Sigmoid colon (tissue), 6 donors: ENCODE measurements at regions not wholly inside any gene's neighbourhood (a gene's known extent, or its start where the extent isn't known, plus 50 kb on each side); places are given as distances from the start of the nearest gene placed in this dataset.

Source experiments
- DNase-seq: peaks from one replicate; pipeline ENCODE4 v3.0.0-alpha.2; 2019
- H3K27ac ChIP-seq, 4 donors: fragments of 200-600 bp; sonication (generic); one replicate each; pipeline ENCODE4 v1.5.1; 2016 to 2019; ENCODE audit warnings: mild to moderate bottlenecking in 1 of 4
- H3K27me3 ChIP-seq, 3 donors: fragments of 200-600 bp; sonication (generic); one replicate each; pipeline ENCODE4 v1.5.1; 2019; ENCODE audit warnings: mild to moderate bottlenecking in 1 of 3
- H3K36me3 ChIP-seq, 4 donors: fragments of 200-600 bp; sonication (generic); one replicate each; pipeline ENCODE4 v1.5.1; 2016 to 2019
- H3K4me1 ChIP-seq, 4 donors: fragments of 200-600 bp; sonication (generic); one replicate each; pipeline ENCODE4 v1.5.1; 2017 to 2019
- H3K4me3 ChIP-seq, 4 donors: fragments of 200-600 bp; sonication (generic); one replicate each; pipeline ENCODE4 v1.5.1; 2017 to 2019; ENCODE audit warnings: mild to moderate bottlenecking in 2 of 4, moderate library complexity in 1 of 4
- H3K9me3 ChIP-seq, 4 donors: fragments of 200-600 bp in 3 of 4; sonication (generic) in 3 of 4; one replicate each; pipeline versions ENCODE4 v1.5.1 to v1.6.1; 2013 to 2019
- CTCF ChIP-seq, 4 experiments: fragments of 450-650 bp in 3 of 4; fragments of 200-600 bp in 1 of 4; IDR thresholded peaks; one replicate each; pipeline ENCODE4 v1.5.1; 2016 to 2019; ENCODE audit warnings: antibody characterized with exemption in 4 of 4, mild to moderate bottlenecking in 3 of 4, moderate library complexity in 2 of 4
- EP300 ChIP-seq, 4 donors: sonication (generic); formaldehyde crosslinking; IDR thresholded peaks; one replicate each; pipeline ENCODE4 v1.6.1; 2017; ENCODE audit warnings: antibody characterized with exemption in 4 of 4
- POLR2A ChIP-seq, 2 donors: fragments of 450-650 bp; IDR thresholded peaks; one replicate each; pipeline ENCODE4 v1.6.1; 2016; ENCODE audit warnings: antibody characterized with exemption in 2 of 2, mild to moderate bottlenecking in 2 of 2, moderate library complexity in 2 of 2
- POLR2AphosphoS5 ChIP-seq, 4 donors: sonication (generic); formaldehyde crosslinking; IDR thresholded peaks; one replicate each; pipeline ENCODE4 v1.6.1; 2017; ENCODE audit warnings: antibody characterized with exemption in 4 of 4
- WGBS, 2 donors: extraction: QIAGEN DNeasy Blood & Tissue Kit; methylation state at CpG; one replicate each; pipeline ENCODE4 v1.1.7; 2013; 5-methylcytosine and 5-hydroxymethylcytosine counted together
- intact Hi-C: fragments of 100-400 bp; cut with DNase I; formaldehyde crosslinking; loops from one replicate; pipeline ENCODE4 v1.15.1; 2023
- donor health status: healthy with polysubstance abuse.
- donor health status: healthy.

GRCh38 chr4:27191592-27191991 lies 331.0 kb downstream of the STIM2 start:
- H3K9me3 ChIP-seq, result no peaks in the 10 kb centered on the region
- DNase-seq, result no peak
- H3K4me1 ChIP-seq, result no peaks in the 10 kb centered on the region
- no peaks in the 10 kb centered on the region for H3K27me3 ChIP-seq
- no peaks in the 10 kb centered on the region for H3K36me3 ChIP-seq
- TF ChIP-seq POLR2AphosphoS5 (IDR thresholded peaks at IDR 0.05), result no peak
- TF ChIP-seq CTCF (IDR thresholded peaks at IDR 0.05), result no peak
- TF ChIP-seq EP300 (IDR thresholded peaks at IDR 0.05), result no peak
- H3K27ac ChIP-seq, result no peak overlapping the region
- WGBS, 2 donors, result 56 to 72% methylated on average over 1 of the region's 1 CpG
- no peak overlapping the region for H3K4me3 ChIP-seq
- intact Hi-C loops, result no loop called here

DNA sequence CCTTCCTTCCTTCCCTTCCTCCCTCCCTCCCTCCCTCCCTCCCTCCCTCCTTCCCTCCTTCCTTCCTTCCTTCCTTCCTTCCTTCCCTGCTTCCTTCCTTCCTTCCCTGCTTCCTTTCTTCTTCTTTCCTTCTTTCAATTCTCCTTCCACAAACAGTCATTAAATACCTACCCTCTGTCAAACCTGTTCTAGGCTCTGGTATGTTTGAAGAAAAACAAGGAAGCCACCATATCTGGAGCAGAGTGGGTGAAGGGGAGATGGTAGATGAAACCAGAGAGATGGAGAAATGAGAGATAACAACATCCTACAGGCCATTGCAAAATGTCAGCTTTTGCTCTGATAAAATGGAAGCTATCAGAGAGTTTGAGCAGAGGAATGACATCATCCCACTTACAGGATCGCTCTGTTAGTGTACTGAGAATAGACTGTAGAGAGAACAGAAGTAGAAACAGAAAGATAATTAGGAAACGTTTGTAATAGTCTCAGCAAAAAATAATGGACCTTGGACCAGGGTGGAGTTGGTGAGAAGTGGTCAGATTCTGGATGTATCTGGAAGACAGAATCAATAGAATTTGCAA lies 334.0 kb downstream of the STIM2 start:
- DNase-seq, result no peak
- H3K4me3 ChIP-seq, result no peak overlapping the region
- no peaks in the 10 kb centered on the region for H3K27me3 ChIP-seq
- no peak overlapping the region for H3K27ac ChIP-seq
- H3K9me3 ChIP-seq, result no peaks in the 10 kb centered on the region
- no peak for TF ChIP-seq CTCF (IDR thresholded peaks at IDR 0.05)
- no peak for TF ChIP-seq POLR2AphosphoS5 (IDR thresholded peaks at IDR 0.05)
- no peak for TF ChIP-seq POLR2A (IDR thresholded peaks at IDR 0.05)
- TF ChIP-seq EP300 (IDR thresholded peaks at IDR 0.05), result no peak
- no peaks in the 10 kb centered on the region for H3K4me1 ChIP-seq
- 36 to 62% methylated on average over 2 of the region's 2 CpGs for WGBS, 2 donors
- intact Hi-C loops, result no loop called here
- H3K36me3 ChIP-seq, result no peaks in the 10 kb centered on the region

DNA sequence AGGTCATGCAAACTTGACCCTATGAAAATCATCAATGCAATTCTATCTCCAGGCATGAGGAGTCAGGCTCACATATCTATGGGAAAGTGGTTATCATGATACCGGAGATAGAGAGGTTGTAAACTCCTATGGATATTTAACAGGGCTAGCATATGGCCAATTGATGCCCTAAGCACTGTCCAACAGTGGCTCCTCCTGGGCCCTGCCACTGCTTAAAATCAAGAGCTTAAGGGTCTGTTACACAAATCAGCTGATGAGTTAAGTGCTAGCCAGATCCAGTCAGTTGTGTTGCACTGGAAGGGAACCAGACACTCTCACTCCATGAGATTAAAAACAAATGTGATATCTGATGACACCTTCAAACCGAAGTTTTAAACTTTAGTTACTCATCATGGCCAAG lies 337.6 kb downstream of the STIM2 start:
- intact Hi-C loops, result no loop called here
- 43 to 46% methylated on average over 2 of the region's 2 CpGs for WGBS, 2 donors

DNA sequence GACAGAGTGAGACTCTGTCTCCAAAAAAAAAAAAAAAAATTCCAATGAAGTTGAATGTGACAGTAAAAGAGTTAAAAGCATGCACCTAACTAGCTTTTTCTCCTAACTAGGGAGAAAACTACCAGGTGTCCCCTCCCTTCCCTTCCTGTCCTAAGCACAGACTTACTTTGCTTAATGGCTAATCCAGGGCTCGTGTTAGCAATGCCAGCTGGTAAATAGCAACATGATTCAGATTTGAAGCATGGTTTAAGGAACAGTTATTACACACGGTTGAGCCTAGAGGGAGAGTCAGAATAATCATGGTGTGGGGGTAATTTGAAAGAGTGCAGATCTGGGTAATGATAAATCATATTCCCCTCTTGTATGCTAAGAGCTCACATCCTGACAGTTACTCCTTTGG lies 338.3 kb downstream of the STIM2 start:
- no peak for DNase-seq
- H3K36me3 ChIP-seq, result no peaks in the 10 kb centered on the region
- no peaks in the 10 kb centered on the region for H3K27me3 ChIP-seq
- WGBS, 2 donors, result 42 to 47% methylated on average over 2 of the region's 2 CpGs
- no peak for TF ChIP-seq POLR2A (IDR thresholded peaks at IDR 0.05)
- no peak for TF ChIP-seq EP300 (IDR thresholded peaks at IDR 0.05)
- no peak for TF ChIP-seq CTCF (IDR thresholded peaks at IDR 0.05)
- no peak for TF ChIP-seq POLR2AphosphoS5 (IDR thresholded peaks at IDR 0.05)
- no peak overlapping the region for H3K4me3 ChIP-seq
- intact Hi-C loops, result no loop called here
- H3K4me1 ChIP-seq, result no peaks in the 10 kb centered on the region
- no peaks in the 10 kb centered on the region for H3K9me3 ChIP-seq
- no peak overlapping the region for H3K27ac ChIP-seq

More for the DNA sequence above, 337.6 kb downstream of the STIM2 start:
- H3K4me3 ChIP-seq, result no peak overlapping the region
- H3K36me3 ChIP-seq, result no peaks in the 10 kb centered on the region
- no peak for DNase-seq
- no peaks in the 10 kb centered on the region for H3K27me3 ChIP-seq
- H3K4me1 ChIP-seq, result no peaks in the 10 kb centered on the region
- H3K27ac ChIP-seq, result no peak overlapping the region
- TF ChIP-seq POLR2AphosphoS5 (IDR thresholded peaks at IDR 0.05), result no peak
- TF ChIP-seq POLR2A (IDR thresholded peaks at IDR 0.05), result no peak
- no peak for TF ChIP-seq CTCF (IDR thresholded peaks at IDR 0.05)
- TF ChIP-seq EP300 (IDR thresholded peaks at IDR 0.05), result no peak
- no peaks in the 10 kb centered on the region for H3K9me3 ChIP-seq

DNA sequence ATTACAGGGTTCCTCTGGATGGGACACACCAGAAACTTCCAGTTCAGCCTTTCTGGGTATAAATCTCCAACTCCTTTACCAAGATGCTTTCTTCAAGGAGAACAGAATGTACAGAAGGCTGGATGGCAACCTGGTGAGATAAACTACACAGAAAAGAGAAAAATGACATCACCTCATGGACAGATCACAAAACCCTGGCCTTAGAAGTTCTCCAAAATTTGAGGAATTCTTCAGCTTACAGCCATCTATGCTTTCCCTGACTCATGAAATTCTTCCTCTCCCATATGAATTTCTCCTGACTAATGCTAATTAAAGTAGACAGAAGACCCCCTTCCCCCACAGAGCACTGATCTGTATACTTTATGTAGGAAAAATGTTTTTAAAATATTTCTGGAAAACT lies 345.4 kb downstream of the STIM2 start:
- no peak for DNase-seq
- intact Hi-C loops, result no loop called here
- Histone ChIP-seq H3K27me3 (no peaks in the 10 kb centered on the region), H3K4me1 (no peaks in the 10 kb centered on the region), H3K27ac (no peak overlapping the region), H3K4me3 (no peak overlapping the region), H3K36me3 (no peaks in the 10 kb centered on the region), H3K9me3 (no peaks in the 10 kb centered on the region)
- TF ChIP-seq CTCF (IDR thresholded peaks at IDR 0.05) (no peak), POLR2AphosphoS5 (IDR thresholded peaks at IDR 0.05) (no peak), POLR2A (IDR thresholded peaks at IDR 0.05) (no peak), EP300 (IDR thresholded peaks at IDR 0.05) (no peak)
